ENCODE measurements at regions not wholly inside any gene's neighbourhood (a gene's known extent, or its start where the extent isn't known, plus 50 kb on each side); places are given as distances from the start of the nearest gene placed in this dataset.

DNA sequence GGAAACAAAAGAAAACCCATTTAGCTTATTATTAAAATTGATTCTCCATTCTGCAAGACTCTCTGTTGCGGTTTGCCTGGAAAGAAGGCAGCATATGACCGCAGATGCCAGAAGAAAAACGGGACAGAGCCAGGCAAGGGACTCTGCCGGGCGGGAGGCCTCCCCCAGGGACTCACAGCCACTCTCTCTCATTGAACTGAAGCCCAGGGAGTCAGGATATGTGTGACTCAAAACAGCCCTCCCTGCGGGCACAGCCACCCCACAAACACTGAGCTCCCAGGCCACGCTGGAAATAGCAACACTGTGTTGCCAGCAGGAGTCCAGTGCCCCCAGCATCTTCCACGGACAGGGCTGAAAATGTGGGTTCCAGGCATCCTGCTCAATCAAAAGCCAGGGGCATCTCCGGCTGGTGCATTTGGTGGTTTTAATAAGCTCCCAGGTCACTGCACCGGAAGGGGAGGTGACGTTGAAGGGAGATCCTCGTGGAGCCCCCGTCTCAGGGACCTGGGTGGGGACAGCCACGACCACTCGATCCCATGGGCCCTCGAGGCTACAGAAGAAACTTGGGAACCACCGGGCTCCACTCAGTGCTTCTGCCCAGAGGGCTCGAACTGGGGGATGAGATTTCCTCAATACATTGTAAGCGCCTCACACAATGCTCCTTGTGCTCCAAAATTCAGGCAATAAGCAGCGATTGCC is 624.5 kb downstream of the TBC1D22A start:
- H3K9ac ChIP-seq (ENCODE audit: insufficient read depth, low read depth, low read length), result no peak overlapping the region
- H3K9me3 ChIP-seq (ENCODE audit: low read length), result no peaks in the 10 kb centered on the region
- CTCF ChIA-PET (ENCODE audit: low intra/inter-chr PET ratio, low total read pairs), result no interaction called here
- peaks cover 5 to 56% of the 10 kb centered on the region in 2 experiments; a peak in 4 of 5 replicates for H3K27me3 ChIP-seq (ENCODE audit: control insufficient read depth in 1 of 2, insufficient read depth in 2 of 2, low read length in 2 of 2)
- FAIRE-seq (no peak), DNase-seq (ENCODE audit: low spot score) (no peak), ATAC-seq (no peak)
- intact Hi-C loops (cut with micrococcal nuclease; ENCODE audit: unreplicated experiment) (no loop called here), in situ Hi-C loops (cut with HindIII; ENCODE audit: extremely low pct_ligation_motif_present, low pct_unique_long_range_greater_than_20kb) (no loop called here)
- H2AFZ ChIP-seq (ENCODE audit: low read length), result no peak overlapping the region
- H3K36me3 ChIP-seq (replicated peaks in 1 of 2; ENCODE audit: control insufficient read depth in 1 of 2, insufficient read depth in 2 of 2, low read length in 2 of 2), result no peaks in the 10 kb centered on the region
- no peak overlapping the region for H3K27ac ChIP-seq (ENCODE audit: extremely low read length, insufficient read depth, low read length)
- no peaks in the 10 kb centered on the region for H3K79me2 ChIP-seq (ENCODE audit: insufficient read depth, low read length)
- no peak overlapping the region for H3K4me2 ChIP-seq (ENCODE audit: low read depth, low read length)
- WGBS (ENCODE audit: low lambda C conversion rate), result 23% methylated on average over 11 of the region's 20 CpGs
- no peak overlapping the region for H3K4me3 ChIP-seq (replicated peaks in 1 of 3; ENCODE audit: insufficient read depth in 1 of 3, low read depth in 2 of 3, low read length in 3 of 3)
- H4K20me1 ChIP-seq (ENCODE audit: insufficient read depth, low read length), result no peaks in the 10 kb centered on the region
- no peaks in the 10 kb centered on the region for H3K4me1 ChIP-seq (ENCODE audit: insufficient read depth, low read length)
- POLR2A ChIA-PET, result no interaction called here
- no TSS peak for BruUV-seq (replicated peaks)
- TF ChIP-seq PAX8 (CRISPR knock-in tag; IDR thresholded peaks at IDR 0.05; ENCODE audit: borderline replicate concordance), result no peak
- no peak for TF ChIP-seq SNRNP70 (IDR thresholded peaks at IDR 0.05; ENCODE audit: low read depth, low read length)
- no peak for TF ChIP-seq FOXA1 (IDR thresholded peaks at IDR 0.05)
- TF ChIP-seq FOXA1 (CRISPR knock-in tag; IDR thresholded peaks at IDR 0.05), result no peak
- TF ChIP-seq STAT5B (CRISPR knock-in tag; IDR thresholded peaks at IDR 0.05), result no peak

DNA sequence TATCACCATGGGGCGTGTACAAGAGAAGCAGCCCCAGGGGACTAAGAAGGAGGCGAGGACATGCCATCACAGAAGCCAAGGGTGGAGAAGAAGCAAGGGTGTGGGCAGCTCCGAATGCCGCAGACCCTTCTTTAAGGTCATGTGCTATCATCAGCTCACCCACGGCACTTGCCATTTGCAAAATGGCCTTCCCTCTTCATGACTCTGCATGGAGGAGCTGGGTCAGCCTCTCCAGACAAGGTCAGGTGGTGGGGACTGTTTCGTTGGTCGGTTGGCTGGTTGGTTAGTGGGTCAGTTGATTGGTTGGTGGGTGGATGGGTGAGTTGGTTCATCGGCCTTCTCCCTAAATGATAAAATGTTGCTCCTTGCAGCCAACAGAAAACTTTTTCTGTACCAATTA is 622.5 kb downstream of the TBC1D22A start:
- no peak overlapping the region for H3K27ac ChIP-seq (ENCODE audit: extremely low read length, insufficient read depth, low read length)
- no TSS peak for BruUV-seq (replicated peaks)
- in situ Hi-C loops (cut with HindIII; ENCODE audit: extremely low pct_ligation_motif_present, low pct_unique_long_range_greater_than_20kb), result no loop called here
- no peak overlapping the region for H3K4me2 ChIP-seq (ENCODE audit: low read depth, low read length)
- H2AFZ ChIP-seq (ENCODE audit: low read length), result no peak overlapping the region
- H3K9me3 ChIP-seq (ENCODE audit: low read length), result no peaks in the 10 kb centered on the region
- no peaks in the 10 kb centered on the region for H4K20me1 ChIP-seq (ENCODE audit: insufficient read depth, low read length)
- POLR2A ChIA-PET, result no interaction called here
- FAIRE-seq, result no peak
- no peak for DNase-seq (ENCODE audit: low spot score)
- intact Hi-C loops (cut with micrococcal nuclease; ENCODE audit: unreplicated experiment), result no loop called here
- no peaks in the 10 kb centered on the region for H3K4me1 ChIP-seq (ENCODE audit: insufficient read depth, low read length)
- ATAC-seq, result no peak
- 0% methylated on average over 4 of the region's 8 CpGs for WGBS (ENCODE audit: low lambda C conversion rate)
- no peaks in the 10 kb centered on the region for H3K36me3 ChIP-seq (replicated peaks in 1 of 2; ENCODE audit: control insufficient read depth in 1 of 2, insufficient read depth in 2 of 2, low read length in 2 of 2)
- CTCF ChIA-PET (ENCODE audit: low intra/inter-chr PET ratio, low total read pairs), result no interaction called here
- peaks cover 4 to 61% of the 10 kb centered on the region in 2 experiments; a peak in 4 of 5 replicates for H3K27me3 ChIP-seq (ENCODE audit: control insufficient read depth in 1 of 2, insufficient read depth in 2 of 2, low read length in 2 of 2)
- H3K4me3 ChIP-seq (replicated peaks in 1 of 3; ENCODE audit: insufficient read depth in 1 of 3, low read depth in 2 of 3, low read length in 3 of 3), result no peak overlapping the region
- no peaks in the 10 kb centered on the region for H3K79me2 ChIP-seq (ENCODE audit: insufficient read depth, low read length)
- TF ChIP-seq MED8 (CRISPR knock-in tag; IDR thresholded peaks at IDR 0.05; ENCODE audit: insufficient replicate concordance), result no peak
- no peak overlapping the region for H3K9ac ChIP-seq (ENCODE audit: insufficient read depth, low read depth, low read length)

All from HepG2 (cell line).